ENCODE measurements at regions not wholly inside any gene's neighbourhood (a gene's known extent, or its start where the extent isn't known, plus 50 kb on each side); places are given as distances from the start of the nearest gene placed in this dataset.
A peak's percentile ranks its signal among the peaks of the same experiment; 100 is the strongest.

- Histone ChIP-seq H3K27ac (ENCODE audit: low read depth, low read length) (no peak overlapping the region), H3K27me3 (ENCODE audit: control insufficient read depth, low read length) (no peaks in the 10 kb centered on the region), H3K9me2 (replicated peaks; ENCODE audit: control insufficient read depth, low read length) (no peaks in the 10 kb centered on the region), H3K4me1 (ENCODE audit: control insufficient read depth, low read length) (no peaks in the 10 kb centered on the region), H3K9me3 (ENCODE audit: control insufficient read depth, insufficient read depth, low read length) (no peaks in the 10 kb centered on the region), H4K20me1 (ENCODE audit: control insufficient read depth, insufficient read depth, low read depth, low read length) (no peaks in the 10 kb centered on the region), H3F3A (ENCODE audit: control insufficient read depth, insufficient read depth) (no peaks in the 10 kb centered on the region), H3K36me3 (ENCODE audit: control insufficient read depth, low read length) (no peaks in the 10 kb centered on the region), H3K4me3 (ENCODE audit: low read length) (no peak overlapping the region), H3K4me2 (ENCODE audit: low read length) (no peak overlapping the region), H3K79me2 (ENCODE audit: control insufficient read depth, low read length) (no peaks in the 10 kb centered on the region)
- TF ChIP-seq CTCF (IDR thresholded peaks at IDR 0.05; ENCODE audit: low read depth, low read length, poor library complexity, severe bottlenecking) (peak; percentile 74), EZH2phosphoT487 (IDR thresholded peaks at IDR 0.05; ENCODE audit: borderline replicate concordance, low read length) (no peak)
Observed at GRCh38 chr14:46344327-46344937, 307.1 kb downstream of the RPL10L start.

GRCh38 chr14:46325777-46326176 is 325.8 kb downstream of the RPL10L start:
- Histone ChIP-seq H3K4me3 (ENCODE audit: low read length) (no peak overlapping the region), H4K20me1 (ENCODE audit: control insufficient read depth, insufficient read depth, low read depth, low read length) (no peaks in the 10 kb centered on the region), H3K9me3 (ENCODE audit: control insufficient read depth, insufficient read depth, low read length) (no peaks in the 10 kb centered on the region), H3K36me3 (ENCODE audit: control insufficient read depth, low read length) (no peaks in the 10 kb centered on the region), H3K9me2 (replicated peaks; ENCODE audit: control insufficient read depth, low read length) (no peaks in the 10 kb centered on the region), H3K27me3 (ENCODE audit: control insufficient read depth, low read length) (no peaks in the 10 kb centered on the region), H3K27ac (ENCODE audit: low read depth, low read length) (no peak overlapping the region), H3K4me2 (ENCODE audit: low read length) (no peak overlapping the region), H3F3A (ENCODE audit: control insufficient read depth, insufficient read depth) (no peaks in the 10 kb centered on the region), H3K79me2 (ENCODE audit: control insufficient read depth, low read length) (no peaks in the 10 kb centered on the region), H3K4me1 (ENCODE audit: control insufficient read depth, low read length) (no peaks in the 10 kb centered on the region)
- TF ChIP-seq CTCF (IDR thresholded peaks at IDR 0.05; ENCODE audit: low read depth, low read length, poor library complexity, severe bottlenecking) (no peak), EZH2phosphoT487 (IDR thresholded peaks at IDR 0.05; ENCODE audit: borderline replicate concordance, low read length) (no peak)

- Histone ChIP-seq H3K9me2 (replicated peaks; ENCODE audit: control insufficient read depth, low read length) (no peaks in the 10 kb centered on the region), H3K9me3 (ENCODE audit: control insufficient read depth, insufficient read depth, low read length) (no peaks in the 10 kb centered on the region), H3K79me2 (ENCODE audit: control insufficient read depth, low read length) (no peaks in the 10 kb centered on the region), H3K4me1 (ENCODE audit: control insufficient read depth, low read length) (no peaks in the 10 kb centered on the region), H3K4me2 (ENCODE audit: low read length) (no peak overlapping the region), H3K27me3 (ENCODE audit: control insufficient read depth, low read length) (no peaks in the 10 kb centered on the region), H3K36me3 (ENCODE audit: control insufficient read depth, low read length) (no peaks in the 10 kb centered on the region), H3K4me3 (ENCODE audit: low read length) (no peak overlapping the region), H3K27ac (ENCODE audit: low read depth, low read length) (no peak overlapping the region), H4K20me1 (ENCODE audit: control insufficient read depth, insufficient read depth, low read depth, low read length) (no peaks in the 10 kb centered on the region), H3F3A (ENCODE audit: control insufficient read depth, insufficient read depth) (no peaks in the 10 kb centered on the region)
- TF ChIP-seq EZH2phosphoT487 (IDR thresholded peaks at IDR 0.05; ENCODE audit: borderline replicate concordance, low read length) (no peak), CTCF (IDR thresholded peaks at IDR 0.05; ENCODE audit: low read depth, low read length, poor library complexity, severe bottlenecking) (no peak)
Observed at GRCh38 chr14:46325157-46325556, 326.4 kb downstream of the RPL10L start.
